HEK293 (cell line): ENCODE measurements at regions not wholly inside any gene's neighbourhood (a gene's known extent, or its start where the extent isn't known, plus 50 kb on each side); places are given as distances from the start of the nearest gene placed in this dataset.

Experiments
- CTCF ChIA-PET: fragments of 350-600 bp; formaldehyde crosslinking; extraction: SDS; loops from one replicate; lab custom pipeline; 2021; ENCODE audit warnings: antibody characterized with exemption; lab: Yijun Ruan, JAX
- POLR2A ChIA-PET: fragments of 300-600 bp; formaldehyde crosslinking; extraction: SDS; loops from one replicate; lab custom pipeline; 2020; ENCODE audit warnings: antibody characterized with exemption, inconsistent platforms; lab: Yijun Ruan, JAX
- H3K27ac ChIP-seq: fragments of 200-500 bp; sonication (Bioruptor generic); 2 replicates; pipeline ENCODE4 v1.5.1; 2014; ENCODE audit warnings: low read depth, low read length, control low read depth, inconsistent platforms; ENCODE audit errors: extremely low read depth
- H3K36me3 ChIP-seq, 2 experiments: fragments of 200-500 bp in 1 of 2; sonication (Bioruptor generic) in 1 of 2; 1 replicate in 1 of 2; 2 replicates in 1 of 2; pipeline ENCODE4 v1.5.1; 2014 to 2017; ENCODE audit warnings: inconsistent platforms in 2 of 2, low read length in 2 of 2; ENCODE audit not compliant: control insufficient read depth in 2 of 2, insufficient read depth in 1 of 2
- H3K4me1 ChIP-seq: fragments of 200-500 bp; sonication (Bioruptor generic); 2 replicates; pipeline ENCODE4 v1.5.1; 2014; ENCODE audit warnings: mild to moderate bottlenecking, low read length, inconsistent platforms; ENCODE audit not compliant: control insufficient read depth, insufficient read depth
- H3K4me3 ChIP-seq: 2 replicates; pipeline ENCODE4 v1.5.1; 2011; ENCODE audit warnings: low read depth, mild to moderate bottlenecking, control low read depth, low read length, moderate library complexity
- H3K9me3 ChIP-seq: fragments of 200-500 bp; sonication (Bioruptor generic); 2 replicates; pipeline ENCODE4 v1.5.1; 2014; ENCODE audit warnings: low read depth, low read length, inconsistent platforms; ENCODE audit not compliant: control insufficient read depth, insufficient read depth
- ELK4 ChIP-seq: IDR thresholded peaks from 2 replicates; pipeline ENCODE4 v1.6.1; 2011; ENCODE audit warnings: mild to moderate bottlenecking, low read depth, low read length, borderline replicate concordance
- GLIS2 ChIP-seq: fragments of 450-650 bp; formaldehyde crosslinking; IDR thresholded peaks from 2 replicates; pipeline ENCODE4 v1.5.1; 2016; ENCODE audit warnings: missing biosample characterization, missing genetic modification characterization
- HIC1 ChIP-seq: fragments of 450-650 bp; formaldehyde crosslinking; IDR thresholded peaks from 2 replicates; pipeline ENCODE4 v1.5.1; 2016; ENCODE audit warnings: missing biosample characterization, missing genetic modification characterization
- PRDM4 ChIP-seq: fragments of 450-650 bp; formaldehyde crosslinking; IDR thresholded peaks from 2 replicates; pipeline ENCODE4 v1.5.1; 2017; ENCODE audit warnings: missing biosample characterization, missing genetic modification characterization
- PRDM6 ChIP-seq: fragments of 450-650 bp; formaldehyde crosslinking; IDR thresholded peaks from 2 replicates; pipeline ENCODE4 v1.5.1; 2017; ENCODE audit warnings: missing biosample characterization, missing genetic modification characterization
- SETDB1 ChIP-seq: IDR thresholded peaks from one replicate; pipeline ENCODE4 v1.6.1; 2017; ENCODE audit warnings: mild to moderate bottlenecking, low read length, moderate library complexity, mixed read lengths; ENCODE audit not compliant: insufficient read length
- WT1 ChIP-seq: fragments of 450-650 bp; formaldehyde crosslinking; IDR thresholded peaks from 2 replicates; pipeline ENCODE4 v1.5.1; 2016; ENCODE audit warnings: missing biosample characterization, missing genetic modification characterization
- ZBTB26 ChIP-seq: fragments of 450-650 bp; formaldehyde crosslinking; optimal IDR thresholded peaks from 2 replicates; pipeline ENCODE3; 2016; ENCODE audit warnings: missing biosample characterization, mild to moderate bottlenecking, missing genetic modification characterization
- ZNF114 ChIP-seq: fragments of 450-650 bp; formaldehyde crosslinking; IDR thresholded peaks from 2 replicates; pipeline ENCODE4 v1.5.0; 2017; ENCODE audit warnings: missing biosample characterization, missing genetic modification characterization
- ZNF16 ChIP-seq: fragments of 450-650 bp; formaldehyde crosslinking; IDR thresholded peaks from 2 replicates; pipeline ENCODE4 v1.5.1; 2016; ENCODE audit warnings: low read depth, missing biosample characterization, missing genetic modification characterization
- ZNF2 ChIP-seq: fragments of 450-650 bp; formaldehyde crosslinking; IDR thresholded peaks from 2 replicates; pipeline ENCODE4 v1.5.1; 2016; ENCODE audit warnings: missing biosample characterization, missing genetic modification characterization
- ZNF26 ChIP-seq: fragments of 450-650 bp; formaldehyde crosslinking; IDR thresholded peaks from 2 replicates; pipeline ENCODE4 v1.5.1; 2016; ENCODE audit warnings: missing biosample characterization, missing genetic modification characterization
- ZNF391 ChIP-seq: fragments of 450-650 bp; formaldehyde crosslinking; IDR thresholded peaks from 2 replicates; pipeline ENCODE4 v1.5.1; 2016; ENCODE audit warnings: low read depth, missing biosample characterization, missing genetic modification characterization, borderline replicate concordance
- ZNF514 ChIP-seq: fragments of 450-650 bp; formaldehyde crosslinking; IDR thresholded peaks from 2 replicates; pipeline ENCODE4 v1.5.1; 2016; ENCODE audit warnings: missing biosample characterization, missing genetic modification characterization
- ZNF529 ChIP-seq: fragments of 450-650 bp; formaldehyde crosslinking; IDR thresholded peaks from 2 replicates; pipeline ENCODE4 v1.5.1; 2017; ENCODE audit warnings: missing genetic modification characterization, missing biosample characterization; ENCODE audit not compliant: insufficient replicate concordance
- ZNF596 ChIP-seq: fragments of 450-650 bp; IDR thresholded peaks from 2 replicates; pipeline ENCODE4 v1.5.0; 2018; ENCODE audit warnings: missing biosample characterization, mild to moderate bottlenecking, missing genetic modification characterization, moderate library complexity
- ZNF624 ChIP-seq: fragments of 450-650 bp; formaldehyde crosslinking; IDR thresholded peaks from 2 replicates; pipeline ENCODE4 v1.5.1; 2017; ENCODE audit warnings: missing biosample characterization, missing genetic modification characterization
- ZNF626 ChIP-seq: fragments of 450-650 bp; sonication (Bioruptor Pico); formaldehyde crosslinking; IDR thresholded peaks from 2 replicates; pipeline ENCODE4 v1.5.1; 2018; ENCODE audit warnings: missing biosample characterization, missing genetic modification characterization, inconsistent platforms
- ZNF76 ChIP-seq: fragments of 450-650 bp; formaldehyde crosslinking; IDR thresholded peaks from 2 replicates; pipeline ENCODE4; 2016; ENCODE audit warnings: low read depth, missing biosample characterization, missing genetic modification characterization, borderline replicate concordance
- ZNF776 ChIP-seq: fragments of 450-650 bp; formaldehyde crosslinking; IDR thresholded peaks from 2 replicates; pipeline ENCODE4 v1.5.0; 2017; ENCODE audit warnings: missing biosample characterization, missing genetic modification characterization, borderline replicate concordance
- ZNF791 ChIP-seq: fragments of 450-650 bp; formaldehyde crosslinking; IDR thresholded peaks from 2 replicates; pipeline ENCODE4 v1.5.1; 2016; ENCODE audit warnings: missing biosample characterization, missing genetic modification characterization
- ZSCAN23 ChIP-seq: fragments of 450-650 bp; formaldehyde crosslinking; IDR thresholded peaks from 2 replicates; pipeline ENCODE4 v1.5.1; 2016; ENCODE audit warnings: missing biosample characterization, missing genetic modification characterization

GRCh38 chr1:30321996-30322858 lies 401.2 kb downstream of the MATN1 start:
- H3K4me1 ChIP-seq = no peaks in the 10 kb centered on the region
- POLR2A ChIA-PET = no interaction called here
- H3K36me3 ChIP-seq = no peaks in the 10 kb centered on the region
- CTCF ChIA-PET = interaction anchor here (0.6 to 2.4 kb wide), 4 partner anchors 29 to 250 kb away, joined by 3 to 9 read pairs (median 4); no protein-coding TSS in a partner anchor
- no peak overlapping the region for H3K27ac ChIP-seq
- H3K4me3 ChIP-seq = no peak overlapping the region
- no peaks in the 10 kb centered on the region for H3K9me3 ChIP-seq
- TF ChIP-seq ZSCAN23 (tag by site-specific recombination) = no peak
- TF ChIP-seq WT1 = no peak
- TF ChIP-seq ZNF596 (tag by site-specific recombination) = no peak
- TF ChIP-seq ELK4 = no peak
- no peak for TF ChIP-seq ZNF391 (tag by site-specific recombination)
- TF ChIP-seq ZNF791 = no peak
- no peak for TF ChIP-seq HIC1 (tag by site-specific recombination)
- TF ChIP-seq ZNF776 (tag by site-specific recombination) = no peak
- no peak for TF ChIP-seq GLIS2
- no peak for TF ChIP-seq SETDB1
- no peak for TF ChIP-seq PRDM4 (tag by site-specific recombination)
- TF ChIP-seq ZNF624 (tag by site-specific recombination) = no peak
- TF ChIP-seq ZBTB26 (tag by site-specific recombination) = no peak
- no peak for TF ChIP-seq ZNF626 (tag by site-specific recombination)
- no peak for TF ChIP-seq ZNF514 (tag by site-specific recombination)
- no peak for TF ChIP-seq ZNF529
- TF ChIP-seq, all 188 proteins: peak for 0

GRCh38 chr1:30321246-30321910 lies 402.0 kb downstream of the MATN1 start:
- no peak overlapping the region for H3K27ac ChIP-seq
- ChIA-PET CTCF (interaction anchor here (1.0 to 2.4 kb wide), 2 partner anchors 28 to 59 kb away, joined by 4 to 9 read pairs; no protein-coding TSS in a partner anchor), POLR2A (no interaction called here)
- H3K4me1 ChIP-seq = no peaks in the 10 kb centered on the region
- H3K4me3 ChIP-seq = no peak overlapping the region
- no peaks in the 10 kb centered on the region for H3K36me3 ChIP-seq
- H3K9me3 ChIP-seq = no peaks in the 10 kb centered on the region
- no peak for TF ChIP-seq ZNF114 (tag by site-specific recombination)
- TF ChIP-seq ZNF76 (tag by site-specific recombination) = no peak
- no peak for TF ChIP-seq PRDM6 (tag by site-specific recombination)
- TF ChIP-seq ZNF2 (tag by site-specific recombination) = no peak
- no peak for TF ChIP-seq ZNF26
- no peak for TF ChIP-seq ZNF16
